GM19372 (cell line): ENCODE measurements at regions not wholly inside any gene's neighbourhood (a gene's known extent, or its start where the extent isn't known, plus 50 kb on each side); places are given as distances from the start of the nearest gene placed in this dataset.
"Not testable (repeated sequence)": the region's sequence is repeated elsewhere in the genome, so short reads cannot be mapped to it uniquely, and the experiment has no call there.

ENCODE experiments used
- ATAC-seq: cut with Tn5 transposase; IDR thresholded peaks from one replicate; pipeline ENCODE4 v1.9.1; 2021; ENCODE audit warnings: mild to moderate bottlenecking, low read depth, moderate library complexity; ENCODE audit not compliant: unreplicated experiment

- ATAC-seq = no peak
Observed at GRCh38 chr4:132809298-132810032, 339.6 kb upstream of the PCDH10 start.

GRCh38 chr4:132813061-132813460 lies 336.0 kb upstream of the PCDH10 start:
- ATAC-seq = not testable (repeated sequence)

GRCh38 chr4:132818091-132818490 lies 331.0 kb upstream of the PCDH10 start:
- no peak for ATAC-seq

GRCh38 chr4:132823419-132823818 lies 325.7 kb upstream of the PCDH10 start:
- ATAC-seq = no peak

GRCh38 chr4:132824761-132825160 lies 324.3 kb upstream of the PCDH10 start:
- no peak for ATAC-seq

GRCh38 chr4:132827522-132827921 lies 321.6 kb upstream of the PCDH10 start:
- ATAC-seq = no peak

- ATAC-seq = no peak
Observed at GRCh38 chr4:132838244-132838643, 310.9 kb upstream of the PCDH10 start.

- ATAC-seq = no peak
Observed at GRCh38 chr4:132839070-132839469, 310.0 kb upstream of the PCDH10 start.

GRCh38 chr4:132859929-132860328 lies 289.2 kb upstream of the PCDH10 start:
- no peak for ATAC-seq

- ATAC-seq = no peak
Observed at GRCh38 chr4:132860976-132861375, 288.1 kb upstream of the PCDH10 start.

- no peak for ATAC-seq
Observed at GRCh38 chr4:132863619-132864018, 285.5 kb upstream of the PCDH10 start.

- no peak for ATAC-seq
Observed at GRCh38 chr4:132865458-132865857, 283.6 kb upstream of the PCDH10 start.

- ATAC-seq = no peak
Observed at GRCh38 chr4:132865922-132866321, 283.2 kb upstream of the PCDH10 start.

- ATAC-seq = no peak
Observed at GRCh38 chr4:132866616-132867015, 282.5 kb upstream of the PCDH10 start.

GRCh38 chr4:132893787-132894186 lies 255.3 kb upstream of the PCDH10 start:
- ATAC-seq = no peak

- ATAC-seq = no peak
Observed at GRCh38 chr4:132901224-132901623, 247.9 kb upstream of the PCDH10 start.

- no peak for ATAC-seq
Observed at GRCh38 chr4:132910229-132910748, 238.8 kb upstream of the PCDH10 start.

- no peak for ATAC-seq
Observed at GRCh38 chr4:132918096-132918495, 231.0 kb upstream of the PCDH10 start.

GRCh38 chr4:132923516-132923915 lies 225.6 kb upstream of the PCDH10 start:
- no peak for ATAC-seq

- ATAC-seq = no peak
Observed at GRCh38 chr4:132934911-132935310, 214.2 kb upstream of the PCDH10 start.

GRCh38 chr4:132955146-132955545 lies 193.9 kb upstream of the PCDH10 start:
- ATAC-seq = no peak

GRCh38 chr4:132956962-132957361 lies 192.1 kb upstream of the PCDH10 start:
- ATAC-seq = no peak
